GM19372 (cell line): ENCODE measurements at regions not wholly inside any gene's neighbourhood (a gene's known extent, or its start where the extent isn't known, plus 50 kb on each side); places are given as distances from the start of the nearest gene placed in this dataset.
"Not testable (repeated sequence)": the region's sequence is repeated elsewhere in the genome, so short reads cannot be mapped to it uniquely, and the experiment has no call there.

Experiments used
- ATAC-seq: cut with Tn5 transposase; IDR thresholded peaks from one replicate; pipeline ENCODE4 v1.9.1; 2021; ENCODE audit warnings: mild to moderate bottlenecking, low read depth, moderate library complexity; ENCODE audit not compliant: unreplicated experiment

- ATAC-seq: no peak
Observed at GRCh38 chr16:52386694-52387093, 160.2 kb downstream of the TOX3 start.

- ATAC-seq: no peak
Observed at GRCh38 chr16:52384378-52384777, 162.6 kb downstream of the TOX3 start.

GRCh38 chr16:52383640-52384292 lies 163.2 kb downstream of the TOX3 start:
- no peak for ATAC-seq

- no peak for ATAC-seq
Observed at GRCh38 chr16:52383119-52383518, 163.8 kb downstream of the TOX3 start.

GRCh38 chr16:52379551-52379950 lies 167.4 kb downstream of the TOX3 start:
- no peak for ATAC-seq

GRCh38 chr16:52376676-52377280 lies 170.2 kb downstream of the TOX3 start:
- ATAC-seq: no peak

- ATAC-seq: no peak
Observed at GRCh38 chr16:52372313-52372712, 174.6 kb downstream of the TOX3 start.

- ATAC-seq: no peak
Observed at GRCh38 chr16:52368859-52369258, 178.1 kb downstream of the TOX3 start.

GRCh38 chr16:52367821-52368220 lies 179.1 kb downstream of the TOX3 start:
- no peak for ATAC-seq

- no peak for ATAC-seq
Observed at GRCh38 chr16:52366983-52367382, 180.0 kb downstream of the TOX3 start.

- ATAC-seq: no peak
Observed at GRCh38 chr16:52364500-52364899, 182.4 kb downstream of the TOX3 start.

- no peak for ATAC-seq
Observed at GRCh38 chr16:52363082-52363481, 183.9 kb downstream of the TOX3 start.

GRCh38 chr16:52357711-52358110 lies 189.2 kb downstream of the TOX3 start:
- no peak for ATAC-seq

- no peak for ATAC-seq
Observed at GRCh38 chr16:52353249-52353648, 193.7 kb downstream of the TOX3 start.

- ATAC-seq: no peak
Observed at GRCh38 chr16:52351451-52351850, 195.5 kb downstream of the TOX3 start.

- no peak for ATAC-seq
Observed at GRCh38 chr16:52350031-52350642, 196.8 kb downstream of the TOX3 start.

- no peak for ATAC-seq
Observed at GRCh38 chr16:52346709-52347108, 200.2 kb downstream of the TOX3 start.

- not testable (repeated sequence) for ATAC-seq
Observed at GRCh38 chr16:52333673-52334072, 213.3 kb downstream of the TOX3 start.

- ATAC-seq: no peak
Observed at GRCh38 chr16:52320930-52321439, 226.0 kb downstream of the TOX3 start.

GRCh38 chr16:52318302-52319009 lies 228.5 kb downstream of the TOX3 start:
- no peak for ATAC-seq

GRCh38 chr16:52316241-52316640 lies 230.7 kb downstream of the TOX3 start:
- no peak for ATAC-seq
